Liver (tissue), 3 donors: ENCODE measurements at regions not wholly inside any gene's neighbourhood (a gene's known extent, or its start where the extent isn't known, plus 50 kb on each side); places are given as distances from the start of the nearest gene placed in this dataset.
"Not testable (repeated sequence)": the region's sequence is repeated elsewhere in the genome, so short reads cannot be mapped to it uniquely, and the experiment has no call there.

Experiments used
- CTCF ChIP-seq: fragments of 150-350 bp; IDR thresholded peaks from 2 replicates; pipeline ENCODE4 v1.5.1; 2017; ENCODE audit warnings: improper control_type of control experiment, low read depth, low read length; ENCODE audit not compliant: missing input control
- EGR1 ChIP-seq, 2 donors: IDR thresholded peaks; 2 replicates each; pipeline ENCODE4 v1.6.1; 2016 to 2018; ENCODE audit warnings: antibody characterized with exemption in 2 of 2, low read depth in 2 of 2
- JUND ChIP-seq, 2 donors: IDR thresholded peaks; 2 replicates each; pipeline ENCODE4 v1.6.1; 2016; ENCODE audit warnings: antibody characterized with exemption in 2 of 2
- RAD21 ChIP-seq, 2 donors: IDR thresholded peaks; 2 replicates each; pipeline ENCODE4 v1.6.1; 2016; ENCODE audit warnings: antibody characterized with exemption in 2 of 2, mild to moderate bottlenecking in 2 of 2
- REST ChIP-seq: IDR thresholded peaks from 2 replicates; pipeline ENCODE4 v1.6.1; 2016; ENCODE audit warnings: antibody characterized with exemption, mild to moderate bottlenecking
- RXRA ChIP-seq, 2 donors: IDR thresholded peaks; 2 replicates each; pipeline ENCODE4 v1.6.1; 2017 to 2018; ENCODE audit warnings: antibody characterized with exemption in 2 of 2, mild to moderate bottlenecking in 1 of 2
- TF ChIP-seq, protein P1 (sequence below): IDR thresholded peaks from 2 replicates; pipeline ENCODE4 v1.6.1; 2016; ENCODE audit warnings: antibody characterized with exemption
- donor health status: healthy.
- donor health status: healthy.

GRCh38 chr17:30639391-30639790 lies 162.2 kb downstream of the GOSR1 start:
- not testable (repeated sequence) for TF ChIP-seq RAD21 (IDR thresholded peaks at IDR 0.05); CTCF; EGR1 (IDR thresholded peaks at IDR 0.05; ENCODE audit: low read depth in 2 of 2); JUND (IDR thresholded peaks at IDR 0.05); REST; RXRA (IDR thresholded peaks at IDR 0.05)
- TF ChIP-seq, protein P1, sequence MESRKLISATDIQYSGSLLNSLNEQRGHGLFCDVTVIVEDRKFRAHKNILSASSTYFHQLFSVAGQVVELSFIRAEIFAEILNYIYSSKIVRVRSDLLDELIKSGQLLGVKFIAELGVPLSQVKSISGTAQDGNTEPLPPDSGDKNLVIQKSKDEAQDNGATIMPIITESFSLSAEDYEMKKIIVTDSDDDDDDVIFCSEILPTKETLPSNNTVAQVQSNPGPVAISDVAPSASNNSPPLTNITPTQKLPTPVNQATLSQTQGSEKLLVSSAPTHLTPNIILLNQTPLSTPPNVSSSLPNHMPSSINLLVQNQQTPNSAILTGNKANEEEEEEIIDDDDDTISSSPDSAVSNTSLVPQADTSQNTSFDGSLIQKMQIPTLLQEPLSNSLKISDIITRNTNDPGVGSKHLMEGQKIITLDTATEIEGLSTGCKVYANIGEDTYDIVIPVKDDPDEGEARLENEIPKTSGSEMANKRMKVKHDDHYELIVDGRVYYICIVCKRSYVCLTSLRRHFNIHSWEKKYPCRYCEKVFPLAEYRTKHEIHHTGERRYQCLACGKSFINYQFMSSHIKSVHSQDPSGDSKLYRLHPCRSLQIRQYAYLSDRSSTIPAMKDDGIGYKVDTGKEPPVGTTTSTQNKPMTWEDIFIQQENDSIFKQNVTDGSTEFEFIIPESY = not testable (repeated sequence)
